ENCODE measurements at regions not wholly inside any gene's neighbourhood (a gene's known extent, or its start where the extent isn't known, plus 50 kb on each side); places are given as distances from the start of the nearest gene placed in this dataset.

DNA sequence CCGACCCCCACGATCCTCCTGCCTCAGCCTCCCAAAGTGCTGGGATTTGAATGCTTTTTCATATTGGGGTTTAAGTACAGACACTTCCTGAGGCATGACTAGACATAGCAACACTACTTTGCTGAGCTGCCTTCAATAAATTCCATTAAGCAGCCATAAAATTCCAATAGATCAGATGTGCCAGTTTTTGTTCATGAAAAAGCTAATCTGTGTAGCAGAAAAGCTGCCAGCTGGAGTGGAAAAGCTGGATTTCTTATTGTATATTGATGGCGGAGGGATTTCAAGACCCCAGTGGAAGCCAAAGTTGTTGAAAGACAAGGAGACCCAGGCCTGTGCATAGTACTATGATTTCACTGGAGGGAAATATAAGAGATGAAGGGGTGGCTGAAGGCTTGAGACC lies 209.0 kb upstream of the NUDT4 start:
- Mint-ChIP-seq H3K4me3 (no peak overlapping the region), H3K36me3 (peaks cover 0 to 5% (median 0%) of the 10 kb centered on the region in 3 donors)

DNA sequence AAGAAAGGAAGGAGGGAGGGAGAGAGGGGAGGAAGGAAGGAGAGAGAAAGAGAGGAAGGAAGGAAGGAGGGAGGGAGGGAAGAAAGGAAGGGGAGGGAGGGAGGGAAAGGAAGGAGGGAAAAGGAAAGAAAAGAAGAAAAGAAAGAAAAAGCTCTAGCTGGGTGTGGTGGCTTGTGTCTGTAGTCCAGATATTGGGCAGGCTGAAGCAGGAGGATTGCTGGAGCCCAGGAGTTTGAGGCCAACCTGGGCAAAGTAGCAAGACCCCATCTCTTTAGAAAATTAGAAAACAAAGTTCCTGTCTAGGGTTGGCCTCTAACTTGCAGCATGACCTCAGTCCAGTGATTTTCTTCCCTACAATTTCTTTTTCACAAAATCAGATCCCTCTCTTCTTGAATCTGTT lies 208.2 kb upstream of the NUDT4 start:
- ChIA-PET POLR2A (no interaction called here), CTCF (interaction anchor here (1.3 kb wide), 1 partner anchor 10 kb away, joined by 3 read pairs; no protein-coding TSS in a partner anchor)
- Mint-ChIP-seq H3K27me3 (peaks cover 6 to 23% of the 10 kb centered on the region in 2 donors), H3K9me3 (peaks cover 0 to 3% (median 0%) of the 10 kb centered on the region in 5 donors), H3K27ac (no peak overlapping the region), H3K36me3 (no peaks in the 10 kb centered on the region), H3K4me3 (no peak overlapping the region), H3K4me1 (peaks cover 6 to 10% (median 8%) of the 10 kb centered on the region in 3 donors)
- Histone ChIP-seq H3K4me1 (ENCODE audit: insufficient read depth, low read length) (no peaks in the 10 kb centered on the region), H3K27ac (ENCODE audit: low read depth, low read length) (no peak overlapping the region), H3K36me3 (ENCODE audit: insufficient read depth, low read length) (no peaks in the 10 kb centered on the region), H3K9me3 (ENCODE audit: low read length) (no peaks in the 10 kb centered on the region), H3K4me3 (ENCODE audit: low read length) (no peak overlapping the region), H3K27me3 (ENCODE audit: insufficient read depth, low read length, poor library complexity, severe bottlenecking) (no peaks in the 10 kb centered on the region)
- no peak for DNase-seq

More for the DNA sequence above, 209.0 kb upstream of the NUDT4 start:
- ChIA-PET POLR2A (no interaction called here), CTCF (no interaction called here)
- Histone ChIP-seq H3K36me3 (ENCODE audit: insufficient read depth, low read length) (no peaks in the 10 kb centered on the region), H3K4me1 (ENCODE audit: insufficient read depth, low read length) (no peaks in the 10 kb centered on the region), H3K4me3 (ENCODE audit: low read length) (no peak overlapping the region), H3K27ac (ENCODE audit: low read depth, low read length) (no peak overlapping the region), H3K27me3 (ENCODE audit: insufficient read depth, low read length, poor library complexity, severe bottlenecking) (no peaks in the 10 kb centered on the region), H3K9me3 (ENCODE audit: low read length) (no peaks in the 10 kb centered on the region)
- no peak for DNase-seq
- peaks cover 6 to 28% of the 10 kb centered on the region in 2 donors for H3K27me3 Mint-ChIP-seq
- no peak overlapping the region for H3K27ac Mint-ChIP-seq
- H3K9me3 Mint-ChIP-seq = peaks cover 0 to 3% (median 0%) of the 10 kb centered on the region in 5 donors
- H3K4me1 Mint-ChIP-seq = peaks cover 6 to 10% (median 8%) of the 10 kb centered on the region in 3 donors

- Mint-ChIP-seq H3K36me3 (no peaks in the 10 kb centered on the region), H3K4me1 (peaks cover 6 to 10% (median 8%) of the 10 kb centered on the region in 3 donors), H3K27me3 (peaks cover 2 to 20% of the 10 kb centered on the region in 2 donors), H3K9me3 (no peaks in the 10 kb centered on the region), H3K4me3 (no peak overlapping the region), H3K27ac (no peak overlapping the region)
- Histone ChIP-seq H3K27ac (ENCODE audit: low read depth, low read length) (no peak overlapping the region), H3K4me1 (ENCODE audit: insufficient read depth, low read length) (no peaks in the 10 kb centered on the region), H3K9me3 (ENCODE audit: low read length) (no peaks in the 10 kb centered on the region), H3K4me3 (ENCODE audit: low read length) (no peak overlapping the region), H3K36me3 (ENCODE audit: insufficient read depth, low read length) (no peaks in the 10 kb centered on the region), H3K27me3 (ENCODE audit: insufficient read depth, low read length, poor library complexity, severe bottlenecking) (no peaks in the 10 kb centered on the region)
- ChIA-PET POLR2A (no interaction called here), CTCF (interaction anchor here (1.3 kb wide), 1 partner anchor 8 kb away, joined by 3 read pairs; no protein-coding TSS in a partner anchor)
- DNase-seq = no peak
Observed at GRCh38 chr12:93170928-93171327, 206.8 kb upstream of the NUDT4 start.

- H3K4me1 Mint-ChIP-seq = no peaks in the 10 kb centered on the region
- H3K36me3 Mint-ChIP-seq = no peaks in the 10 kb centered on the region
- CTCF ChIA-PET = no interaction called here
- H3K9me3 Mint-ChIP-seq = no peaks in the 10 kb centered on the region
- no peaks in the 10 kb centered on the region for H3K4me1 ChIP-seq (ENCODE audit: insufficient read depth, low read length)
- no peaks in the 10 kb centered on the region for H3K9me3 ChIP-seq (ENCODE audit: low read length)
- H3K27me3 Mint-ChIP-seq = no peaks in the 10 kb centered on the region
- no peak overlapping the region for H3K4me3 ChIP-seq (ENCODE audit: low read length)
- DNase-seq = no peak
- no peaks in the 10 kb centered on the region for H3K27me3 ChIP-seq (ENCODE audit: insufficient read depth, low read length, poor library complexity, severe bottlenecking)
- H3K4me3 Mint-ChIP-seq = no peak overlapping the region
- no peak overlapping the region for H3K27ac ChIP-seq (ENCODE audit: low read depth, low read length)
- H3K27ac Mint-ChIP-seq = no peak overlapping the region
- no peaks in the 10 kb centered on the region for H3K36me3 ChIP-seq (ENCODE audit: insufficient read depth, low read length)
- POLR2A ChIA-PET = no interaction called here
Observed at GRCh38 chr12:93173178-93173957, 204.4 kb upstream of the NUDT4 start.

- Histone ChIP-seq H3K4me1 (ENCODE audit: insufficient read depth, low read length) (no peaks in the 10 kb centered on the region), H3K27ac (ENCODE audit: low read depth, low read length) (no peak overlapping the region), H3K9me3 (ENCODE audit: low read length) (no peaks in the 10 kb centered on the region), H3K36me3 (ENCODE audit: insufficient read depth, low read length) (no peaks in the 10 kb centered on the region), H3K27me3 (ENCODE audit: insufficient read depth, low read length, poor library complexity, severe bottlenecking) (no peaks in the 10 kb centered on the region), H3K4me3 (ENCODE audit: low read length) (no peak overlapping the region)
- H3K27me3 Mint-ChIP-seq = no peaks in the 10 kb centered on the region
- CTCF ChIA-PET = no interaction called here
- no peak overlapping the region for H3K4me3 Mint-ChIP-seq
- H3K9me3 Mint-ChIP-seq = no peaks in the 10 kb centered on the region
- no peaks in the 10 kb centered on the region for H3K4me1 Mint-ChIP-seq
- no peak for DNase-seq
- no peaks in the 10 kb centered on the region for H3K36me3 Mint-ChIP-seq
- POLR2A ChIA-PET = no interaction called here
- H3K27ac Mint-ChIP-seq = no peak overlapping the region
Observed at GRCh38 chr12:93174048-93174447, 203.7 kb upstream of the NUDT4 start.

GRCh38 chr12:93174473-93174872 lies 203.3 kb upstream of the NUDT4 start:
- Histone ChIP-seq H3K36me3 (ENCODE audit: insufficient read depth, low read length) (no peaks in the 10 kb centered on the region), H3K4me1 (ENCODE audit: insufficient read depth, low read length) (no peaks in the 10 kb centered on the region), H3K27ac (ENCODE audit: low read depth, low read length) (no peak overlapping the region), H3K4me3 (ENCODE audit: low read length) (no peak overlapping the region), H3K9me3 (ENCODE audit: low read length) (no peaks in the 10 kb centered on the region), H3K27me3 (ENCODE audit: insufficient read depth, low read length, poor library complexity, severe bottlenecking) (no peaks in the 10 kb centered on the region)
- Mint-ChIP-seq H3K36me3 (no peaks in the 10 kb centered on the region), H3K4me1 (no peaks in the 10 kb centered on the region), H3K27ac (no peak overlapping the region), H3K27me3 (no peaks in the 10 kb centered on the region), H3K9me3 (no peaks in the 10 kb centered on the region), H3K4me3 (no peak overlapping the region)
- CTCF ChIA-PET = no interaction called here
- POLR2A ChIA-PET = no interaction called here
- no peak for DNase-seq

DNA sequence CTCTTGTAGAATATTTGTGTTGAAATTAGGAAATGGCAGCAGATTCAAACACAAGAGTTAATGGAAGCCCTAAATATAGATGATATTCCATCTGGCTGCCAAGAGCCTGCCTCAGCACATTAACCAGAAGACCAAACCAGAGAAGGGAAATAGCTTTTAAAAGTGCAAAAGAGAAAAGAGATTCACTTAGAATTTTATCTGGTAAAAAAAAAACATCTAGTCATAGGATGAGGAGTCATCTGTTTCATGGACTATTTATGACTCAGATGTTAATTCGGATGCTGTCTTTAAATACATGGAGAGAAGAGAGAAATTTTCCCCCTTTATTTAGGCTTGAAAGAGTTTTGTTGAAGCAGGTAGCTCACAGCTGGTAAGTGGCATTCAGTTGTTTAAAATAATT lies 201.6 kb upstream of the NUDT4 start:
- Histone ChIP-seq H3K27ac (ENCODE audit: low read depth, low read length) (no peak overlapping the region), H3K4me3 (ENCODE audit: low read length) (no peak overlapping the region), H3K36me3 (ENCODE audit: insufficient read depth, low read length) (no peaks in the 10 kb centered on the region), H3K9me3 (ENCODE audit: low read length) (no peaks in the 10 kb centered on the region), H3K4me1 (ENCODE audit: insufficient read depth, low read length) (no peaks in the 10 kb centered on the region), H3K27me3 (ENCODE audit: insufficient read depth, low read length, poor library complexity, severe bottlenecking) (no peaks in the 10 kb centered on the region)
- POLR2A ChIA-PET = no interaction called here
- Mint-ChIP-seq H3K36me3 (no peaks in the 10 kb centered on the region), H3K27me3 (no peaks in the 10 kb centered on the region), H3K4me3 (no peak overlapping the region), H3K4me1 (no peaks in the 10 kb centered on the region), H3K27ac (no peak overlapping the region), H3K9me3 (no peaks in the 10 kb centered on the region)
- CTCF ChIA-PET = no interaction called here
- DNase-seq = no peak

DNA sequence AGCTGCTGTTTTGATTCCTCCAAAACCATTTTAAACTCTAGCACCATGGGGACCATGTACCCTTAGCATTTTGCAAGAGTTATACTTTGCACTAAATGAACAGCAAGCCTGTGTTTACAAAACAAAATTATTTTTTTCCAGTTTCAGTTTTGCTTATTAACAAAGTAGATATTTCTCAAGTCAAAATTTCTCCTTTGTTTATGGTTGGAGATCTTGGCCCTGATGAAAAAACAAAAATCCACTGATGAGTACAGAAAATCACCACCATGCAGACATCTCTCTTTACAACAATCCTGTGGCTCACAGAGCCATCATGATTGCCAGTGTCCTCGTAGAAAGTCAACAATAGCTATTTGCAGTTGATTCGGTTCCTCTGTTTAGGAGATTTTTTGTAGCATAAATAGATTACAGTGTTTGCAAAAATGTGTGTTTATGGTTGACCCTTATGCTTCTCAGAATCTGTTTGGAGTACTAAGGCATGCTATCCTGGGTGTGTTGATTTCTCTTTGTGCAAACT lies 201.1 kb upstream of the NUDT4 start:
- DNase-seq = no peak
- H3K4me3 Mint-ChIP-seq = no peak overlapping the region
- H3K27ac Mint-ChIP-seq = no peak overlapping the region
- no peaks in the 10 kb centered on the region for H3K27me3 Mint-ChIP-seq
- H3K36me3 Mint-ChIP-seq = no peaks in the 10 kb centered on the region
- no peak overlapping the region for H3K27ac ChIP-seq (ENCODE audit: low read depth, low read length)
- no peaks in the 10 kb centered on the region for H3K4me1 ChIP-seq (ENCODE audit: insufficient read depth, low read length)
- no peaks in the 10 kb centered on the region for H3K27me3 ChIP-seq (ENCODE audit: insufficient read depth, low read length, poor library complexity, severe bottlenecking)
- H3K36me3 ChIP-seq (ENCODE audit: insufficient read depth, low read length) = no peaks in the 10 kb centered on the region
- no peak overlapping the region for H3K4me3 ChIP-seq (ENCODE audit: low read length)
- H3K4me1 Mint-ChIP-seq = no peaks in the 10 kb centered on the region
- POLR2A ChIA-PET = no interaction called here
- CTCF ChIA-PET = no interaction called here
- no peaks in the 10 kb centered on the region for H3K9me3 Mint-ChIP-seq
- no peaks in the 10 kb centered on the region for H3K9me3 ChIP-seq (ENCODE audit: low read length)
